Stimulated activated naive CD4-positive, alpha-beta T cell treated with Interleukin-2 at 50 U/mL for 16 hours (primary cell): ENCODE measurements at regions not wholly inside any gene's neighbourhood (a gene's known extent, or its start where the extent isn't known, plus 50 kb on each side); places are given as distances from the start of the nearest gene placed in this dataset.

Experiments
- DNase-seq: peaks from one replicate; lab custom pipeline; 2025; lab: John Stamatoyannopoulos, UW

DNA sequence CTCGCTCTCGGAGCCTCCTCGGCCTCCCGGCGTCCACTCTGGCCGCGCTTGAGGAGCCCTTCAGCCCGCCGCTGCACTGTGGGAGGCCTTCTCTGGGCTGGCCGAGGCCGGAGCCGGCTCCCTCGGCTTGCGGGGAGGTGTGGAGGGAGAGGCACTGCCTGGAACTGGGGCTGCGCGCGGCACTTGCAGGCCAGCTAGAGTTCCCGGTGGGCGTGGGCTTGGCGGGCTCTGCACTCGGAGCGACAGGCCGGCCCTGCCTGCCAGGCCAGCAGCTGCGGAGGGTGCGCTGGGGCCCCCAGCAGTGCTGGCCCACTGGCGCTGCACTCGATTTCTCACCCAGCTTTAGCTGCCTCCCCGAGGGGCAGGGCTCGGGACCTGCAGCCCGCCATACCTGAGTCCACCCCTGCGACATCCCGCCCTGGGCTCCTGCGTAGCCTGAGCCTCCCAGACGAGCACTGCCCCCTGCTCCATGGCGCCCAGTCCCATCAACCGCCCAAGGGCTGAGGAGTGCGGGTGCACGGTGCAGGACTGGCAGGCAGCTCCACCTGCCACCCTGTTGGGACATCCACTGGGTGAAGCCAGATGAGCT, 765.0 kb downstream of the IGSF11 start:
- no peak for DNase-seq

DNA sequence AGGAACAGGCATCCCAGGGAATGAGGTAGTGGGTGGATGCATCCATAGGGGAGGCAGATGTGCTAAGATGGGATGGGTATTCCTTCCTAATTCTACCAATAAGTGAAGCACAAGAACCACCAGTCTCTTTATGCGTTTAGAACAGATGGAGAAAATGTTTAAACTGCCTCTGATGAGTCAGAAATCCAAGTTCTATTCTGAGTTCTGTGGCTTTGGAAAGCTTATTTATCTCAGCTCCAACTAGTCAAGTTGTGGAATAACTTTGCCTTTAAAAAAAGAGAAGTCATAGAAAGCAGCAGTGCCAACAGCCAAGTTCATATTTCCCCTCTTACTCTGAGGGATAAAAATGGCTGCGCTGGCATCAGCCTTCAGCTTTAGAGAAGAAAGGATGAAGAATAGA, 761.7 kb downstream of the IGSF11 start:
- no peak for DNase-seq

DNA sequence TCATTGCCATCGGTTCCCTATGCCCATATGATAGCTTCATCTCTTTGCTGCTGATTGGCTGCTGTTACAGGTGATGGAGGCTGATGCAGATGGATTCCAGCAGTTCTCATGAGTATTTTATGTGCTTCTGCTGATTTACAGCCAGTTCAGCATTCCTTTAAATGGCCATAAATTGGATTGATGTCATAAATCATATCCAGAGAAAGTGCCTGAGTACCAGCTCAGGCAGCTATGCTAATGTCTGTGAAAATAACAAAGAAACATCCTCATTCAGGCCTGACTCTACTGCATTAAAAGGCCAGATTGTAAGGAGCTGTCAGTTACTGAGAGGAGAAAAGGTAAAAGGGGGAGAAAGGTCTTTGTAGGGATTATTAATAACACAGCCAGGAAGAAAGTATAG, 756.8 kb downstream of the IGSF11 start:
- no peak for DNase-seq

DNA sequence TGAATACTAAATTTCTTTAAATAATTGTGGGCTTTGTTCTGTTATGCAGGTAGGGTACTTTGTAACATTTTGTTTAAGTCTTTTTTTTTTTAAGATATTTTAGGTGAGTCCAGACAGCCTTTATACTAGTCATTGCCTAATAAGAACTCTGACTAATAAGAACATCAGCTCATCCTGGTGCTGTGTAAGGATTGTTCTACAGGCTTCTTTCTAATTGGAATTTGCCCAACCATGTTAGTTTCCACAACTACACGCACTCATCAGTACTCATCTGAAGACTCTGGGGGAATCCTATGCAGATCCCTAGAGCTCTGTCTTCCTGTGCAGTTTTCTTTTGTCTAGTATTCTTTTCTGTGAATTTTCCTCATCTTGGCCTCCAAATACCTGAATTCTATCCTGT, 741.8 kb downstream of the IGSF11 start:
- no peak for DNase-seq

DNA sequence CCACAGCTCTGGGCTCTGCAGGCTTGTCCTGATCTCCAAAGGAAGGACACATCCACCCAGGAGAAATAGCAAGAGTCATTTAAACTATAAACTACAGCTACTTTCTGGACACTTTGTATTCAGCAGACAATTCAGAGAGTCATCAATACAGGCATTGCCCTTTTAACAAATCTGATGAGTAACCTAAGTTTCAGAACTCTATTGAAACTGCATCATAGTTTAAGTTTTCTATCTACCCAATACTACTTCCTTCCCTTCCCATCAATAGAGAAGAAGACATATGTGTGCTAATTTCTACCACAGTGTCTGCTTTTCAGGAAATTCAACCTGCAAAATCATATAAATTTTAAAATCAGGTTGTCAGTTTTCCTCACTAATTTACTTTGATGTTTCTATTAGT, 736.5 kb downstream of the IGSF11 start:
- DNase-seq: no peak

DNA sequence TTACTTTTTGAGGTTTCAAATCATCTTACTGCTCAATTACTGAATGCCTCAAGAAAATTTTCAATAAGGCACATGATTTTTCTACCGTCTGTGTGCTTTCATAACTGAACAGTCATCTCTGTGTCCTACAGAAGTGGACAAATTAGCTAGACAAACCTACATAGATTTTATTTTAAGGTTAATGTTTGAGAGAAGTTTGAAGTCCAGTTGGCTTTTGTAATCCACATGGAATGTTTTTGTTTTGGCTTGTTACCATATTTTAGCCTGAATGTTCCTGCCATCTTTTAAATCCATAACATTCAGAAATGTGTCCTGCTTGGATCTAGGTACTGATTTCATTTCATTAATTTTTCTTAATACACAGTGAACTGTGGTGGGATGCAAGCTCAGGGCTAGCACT, 730.1 kb downstream of the IGSF11 start:
- DNase-seq: no peak

DNA sequence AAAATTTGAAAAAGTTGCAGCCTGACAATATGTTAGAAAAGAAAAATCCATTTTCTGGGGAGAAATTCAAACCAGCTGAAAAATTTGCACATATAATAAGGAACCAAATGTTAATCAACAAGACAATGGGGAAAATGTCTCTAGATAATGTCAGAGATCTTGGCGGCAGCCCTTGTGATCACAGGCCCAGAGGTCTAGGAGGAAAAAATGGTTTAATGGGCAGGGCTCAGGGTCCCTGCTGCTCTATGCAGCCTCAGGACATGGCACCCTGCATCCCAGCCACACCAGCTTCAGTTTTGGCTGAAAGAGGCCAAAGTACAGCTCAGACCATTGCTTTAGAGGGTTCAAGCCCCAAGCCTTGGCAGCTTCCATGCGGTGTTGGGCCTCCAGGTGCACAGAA, 701.9 kb downstream of the IGSF11 start:
- no peak for DNase-seq

DNA sequence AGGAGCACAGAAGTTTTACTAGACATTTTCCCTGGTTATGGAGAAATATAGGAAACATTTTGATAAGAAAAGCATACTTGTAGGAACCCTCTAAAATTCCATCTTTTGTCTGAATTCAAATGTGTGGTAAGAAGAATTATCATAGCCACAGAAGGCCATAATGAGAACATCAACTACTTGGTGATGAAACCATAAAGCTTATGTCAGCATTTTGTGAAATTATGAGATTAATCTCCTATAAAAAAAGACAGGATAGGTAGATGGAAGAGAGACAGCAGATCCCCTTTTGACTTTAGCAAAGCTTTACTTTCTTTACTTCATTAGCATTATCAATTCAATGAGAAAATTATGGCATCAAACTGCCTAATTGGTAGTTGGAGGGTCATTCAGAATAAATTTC, 697.0 kb downstream of the IGSF11 start:
- DNase-seq: no peak

DNA sequence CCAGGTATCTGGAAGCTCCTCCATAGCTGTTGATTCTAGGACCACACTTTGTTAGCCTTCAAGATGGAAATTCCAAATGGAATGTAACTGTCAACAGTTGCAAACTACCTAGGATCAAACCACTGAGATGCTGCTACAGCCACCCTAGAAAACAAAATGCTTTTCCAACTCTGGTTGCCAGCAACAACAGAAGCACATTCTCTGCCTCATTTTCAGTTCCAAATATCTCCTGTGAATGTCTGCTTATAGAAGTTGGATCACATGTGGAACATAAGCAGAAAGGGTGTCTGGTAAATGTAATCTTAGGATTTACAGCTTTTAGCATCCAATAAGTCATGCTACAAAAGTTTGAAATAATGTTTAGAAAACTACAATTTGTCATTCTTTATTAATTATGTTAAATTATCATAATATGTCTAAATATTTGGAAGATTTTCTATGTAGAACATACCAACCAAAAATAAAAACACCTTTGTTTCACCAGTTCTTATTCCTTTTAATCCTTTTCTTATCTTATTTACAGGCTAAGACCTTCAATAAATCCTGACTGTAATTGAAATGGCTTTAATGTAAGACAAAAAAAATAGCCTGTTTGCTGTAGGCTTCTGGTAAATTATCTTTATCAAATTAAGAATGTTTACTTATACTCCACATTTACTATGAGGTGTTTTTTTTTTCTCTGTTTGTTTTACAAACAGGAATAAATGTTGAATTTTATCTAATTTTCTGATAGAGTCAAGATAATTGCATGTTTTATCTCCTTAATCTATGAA, 687.1 kb downstream of the IGSF11 start:
- no peak for DNase-seq

DNA sequence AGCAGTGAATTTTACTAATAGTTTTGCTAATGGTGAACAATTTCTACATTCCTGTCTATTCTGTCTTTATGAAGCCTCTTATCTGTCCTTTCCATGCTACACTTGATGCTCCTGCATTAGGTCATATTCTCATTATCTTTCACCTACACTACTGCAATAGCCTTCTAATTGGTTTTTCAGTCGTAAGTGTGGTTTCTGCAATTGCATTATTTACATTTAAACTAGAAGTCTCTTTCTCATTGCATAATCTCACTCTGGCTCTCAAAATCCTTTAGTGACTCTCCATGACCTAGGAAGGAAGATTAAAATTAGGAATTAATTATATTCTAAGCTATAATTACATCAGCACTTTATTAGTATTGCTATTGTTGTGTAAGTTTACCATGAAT, 686.5 kb downstream of the IGSF11 start:
- DNase-seq: no peak

DNA sequence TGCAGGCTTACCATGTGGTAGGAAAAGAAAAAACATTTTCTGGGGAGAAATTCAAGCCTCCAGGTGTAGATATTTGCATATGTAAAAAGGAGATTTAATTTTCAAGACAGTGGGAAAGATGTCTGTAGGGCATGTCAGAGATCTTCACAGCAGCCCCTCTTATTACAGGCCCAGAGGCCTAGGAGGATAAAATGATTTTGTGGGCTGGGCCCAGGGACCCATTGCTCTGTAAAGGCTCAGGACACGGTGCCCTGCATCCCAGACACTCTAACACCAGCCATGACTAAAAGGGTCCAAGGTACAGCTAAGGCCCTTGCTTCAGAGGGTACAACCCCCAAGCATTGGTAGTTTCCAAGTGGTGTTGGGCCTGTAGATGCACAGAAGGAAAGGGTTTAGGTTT, 680.1 kb downstream of the IGSF11 start:
- no peak for DNase-seq

DNA sequence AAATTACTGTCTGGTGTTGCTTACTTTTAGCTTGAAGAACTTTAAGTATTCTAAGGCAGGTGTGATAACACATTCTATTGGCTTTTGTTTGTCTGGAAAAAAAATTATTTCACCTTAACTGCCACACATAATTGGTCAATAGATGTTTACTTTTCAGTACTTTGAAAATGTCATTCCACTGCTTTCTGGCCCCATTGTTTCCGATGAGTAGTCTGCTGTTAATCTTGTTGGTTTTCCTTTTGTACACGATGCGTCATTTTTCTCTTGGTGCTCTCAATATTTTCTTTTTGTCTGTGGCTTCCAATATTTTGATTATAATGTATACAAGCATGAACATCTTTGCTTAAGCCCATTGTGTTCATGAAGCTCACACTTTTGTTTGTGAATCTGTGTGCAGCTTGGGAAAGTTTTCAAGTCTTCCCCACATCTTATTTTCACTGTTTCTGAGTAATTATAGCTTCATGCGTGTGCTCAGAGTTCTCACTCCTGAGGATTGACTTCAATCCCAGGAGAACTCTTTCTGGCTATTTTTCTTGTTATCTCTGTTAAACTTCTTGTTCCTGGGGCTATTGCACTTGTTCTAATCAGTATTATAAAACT, 664.7 kb downstream of the IGSF11 start:
- DNase-seq: no peak

DNA sequence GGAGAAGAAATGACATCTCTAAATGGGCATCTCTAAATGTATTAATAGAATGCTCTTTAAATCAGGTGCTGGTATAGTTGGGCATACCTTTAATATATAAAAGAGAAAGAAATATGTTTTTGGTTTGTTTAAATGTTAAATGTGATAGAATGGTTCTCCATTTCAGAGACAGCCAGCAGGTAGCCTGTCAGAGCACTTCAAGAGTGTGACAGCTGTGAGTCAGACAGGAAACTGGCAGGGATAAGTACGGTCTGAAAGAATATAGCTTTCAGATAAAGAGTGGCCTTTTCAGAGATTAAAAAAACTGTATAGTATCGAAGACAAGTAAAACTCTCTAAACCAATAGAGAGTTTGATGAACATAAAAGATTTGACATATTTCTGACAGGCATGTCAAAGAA, 654.1 kb downstream of the IGSF11 start:
- no peak for DNase-seq

DNA sequence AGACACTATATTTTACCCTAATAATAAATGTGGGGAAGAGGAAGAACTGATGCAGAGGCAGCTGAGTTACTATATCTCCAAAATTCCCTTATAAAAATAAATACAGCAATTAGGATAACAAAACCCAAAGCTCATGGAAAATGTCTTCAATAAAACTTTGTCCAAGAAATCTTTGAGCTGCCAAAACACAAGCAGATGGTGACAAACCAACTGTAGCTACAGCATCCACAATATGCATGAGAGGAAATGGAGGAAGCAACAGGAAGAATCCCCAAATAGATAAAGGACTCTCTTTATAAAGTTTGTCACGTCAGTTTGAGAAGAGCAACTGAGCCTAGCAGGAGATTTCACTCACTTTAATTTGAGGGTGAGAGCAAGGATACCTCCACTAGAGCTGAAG, 638.2 kb downstream of the IGSF11 start:
- no peak for DNase-seq

DNA sequence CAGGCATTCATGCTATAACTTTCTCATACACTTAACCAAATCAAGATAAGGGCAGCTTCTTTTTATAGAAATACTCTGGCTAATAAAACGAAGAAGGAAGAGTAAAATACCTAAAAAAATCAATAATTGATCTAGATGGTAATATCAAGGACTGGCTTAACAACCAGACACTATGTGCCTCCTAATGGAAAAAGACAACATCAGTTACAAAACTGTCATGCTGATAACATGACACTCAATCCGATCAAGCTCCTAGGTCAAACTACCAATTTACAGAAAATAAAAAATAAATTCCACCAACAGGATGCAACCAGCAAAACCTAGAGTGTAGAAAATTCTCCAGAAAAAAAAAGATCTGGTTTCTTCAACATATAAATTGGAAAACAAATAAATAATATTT, 634.6 kb downstream of the IGSF11 start:
- no peak for DNase-seq

DNA sequence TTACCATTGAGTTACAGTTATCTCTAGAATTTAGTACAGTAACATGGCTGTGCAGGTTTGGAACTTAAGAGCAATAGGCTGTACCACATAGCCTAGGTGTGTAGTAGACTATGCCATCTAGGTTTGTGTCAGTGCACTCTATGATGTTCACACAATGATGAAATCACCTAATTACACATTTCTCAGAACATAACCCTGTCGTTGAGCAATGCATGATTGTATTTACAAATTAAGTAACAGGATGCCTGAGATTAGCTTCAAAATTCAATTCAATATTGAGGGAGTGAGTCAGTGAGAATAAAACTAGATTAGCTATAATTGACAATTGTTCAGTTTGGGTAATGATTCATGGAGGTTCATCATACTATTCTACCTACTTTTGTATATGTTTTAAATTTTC, 633.8 kb downstream of the IGSF11 start:
- no peak for DNase-seq

DNA sequence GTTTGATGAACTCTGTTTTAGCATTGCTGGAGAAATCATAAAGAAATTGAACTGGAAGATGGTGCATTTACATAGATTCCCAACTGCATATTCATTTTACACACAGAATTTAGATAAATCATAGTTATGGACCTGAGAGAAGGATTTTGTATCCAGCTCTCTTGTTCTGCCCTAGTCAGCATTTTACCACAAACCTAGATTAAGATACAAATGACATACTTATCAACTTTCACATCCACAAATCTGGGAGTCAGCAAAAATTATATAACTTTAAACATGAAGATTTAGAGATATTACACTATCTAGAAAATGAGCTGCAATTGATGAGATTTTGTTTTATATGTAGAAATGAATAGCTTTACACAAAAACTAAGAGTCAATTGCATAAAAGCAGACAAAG, 632.8 kb downstream of the IGSF11 start:
- DNase-seq: no peak

DNA sequence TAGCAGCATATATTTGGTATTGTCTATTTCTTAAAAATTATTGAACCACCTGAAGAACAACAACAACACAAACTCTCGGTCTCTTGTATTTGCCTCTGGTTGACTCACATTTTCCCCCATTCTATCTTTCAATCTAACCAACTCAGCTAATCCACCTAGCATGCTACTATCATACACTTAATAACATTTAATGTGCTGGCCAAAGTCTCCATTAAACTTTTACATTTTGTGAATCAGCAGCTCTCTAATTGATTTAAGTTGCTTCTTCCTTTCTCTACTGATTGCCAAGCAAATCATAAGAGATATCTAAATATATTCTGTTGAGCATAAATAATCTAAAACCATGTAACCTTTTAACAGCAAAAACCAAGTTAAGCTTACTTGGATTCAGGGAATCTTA, 631.7 kb downstream of the IGSF11 start:
- no peak for DNase-seq

DNA sequence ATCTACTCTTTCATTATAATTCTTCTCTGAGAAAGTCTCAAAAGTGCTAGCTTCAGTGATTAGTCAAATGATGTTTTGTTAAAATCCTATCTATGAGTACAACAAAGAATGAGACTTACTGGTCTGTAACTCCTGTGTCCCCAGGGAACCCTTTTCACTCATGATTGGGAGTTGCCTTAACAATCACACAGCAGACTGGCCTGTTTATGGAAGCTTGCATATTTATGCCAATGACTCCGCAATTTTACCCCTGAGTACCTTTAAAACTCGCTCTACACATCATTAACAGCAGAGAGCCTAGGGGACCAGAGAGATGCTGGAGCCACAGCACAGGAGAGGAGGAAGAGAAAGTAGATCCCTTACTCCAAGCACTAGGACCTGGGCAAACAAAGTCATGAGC, 628.1 kb downstream of the IGSF11 start:
- no peak for DNase-seq

DNA sequence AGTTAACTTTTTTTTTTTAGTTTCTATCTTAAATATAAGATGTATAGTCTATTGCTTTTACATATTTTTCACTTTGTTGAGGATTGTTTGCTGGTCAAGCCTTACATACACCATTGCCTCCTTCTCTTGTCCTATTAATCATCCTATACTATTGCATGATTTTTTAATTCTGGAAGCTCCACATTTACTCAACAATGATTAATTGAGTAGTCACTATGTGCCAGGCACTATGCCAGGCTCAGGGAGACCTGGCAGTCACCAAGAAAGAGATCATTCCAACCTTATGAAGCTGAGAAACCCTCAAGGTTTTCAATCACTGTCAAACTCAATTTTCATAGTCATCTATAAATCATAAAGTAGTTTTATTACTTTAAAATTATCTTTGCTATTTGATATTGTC, 626.2 kb downstream of the IGSF11 start:
- no peak for DNase-seq

DNA sequence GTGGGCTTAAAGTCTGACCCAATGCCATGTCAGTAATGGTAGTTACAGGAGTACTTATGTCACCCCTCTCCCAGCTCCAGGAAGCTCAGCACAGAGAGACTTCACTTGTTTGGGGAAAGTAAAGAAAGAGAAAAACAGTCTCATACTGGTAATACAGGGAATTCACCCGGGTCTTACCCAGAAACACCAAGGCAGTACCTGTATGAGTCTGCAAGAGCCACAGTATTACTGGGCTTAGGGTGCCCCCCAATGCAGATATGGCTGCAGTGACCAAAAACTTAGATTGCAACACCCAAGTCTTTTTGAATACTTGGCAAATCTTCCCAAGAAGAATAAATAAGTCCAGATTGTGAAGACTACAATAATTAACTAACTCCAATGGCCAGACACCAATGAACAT, 622.1 kb downstream of the IGSF11 start:
- no peak for DNase-seq

DNA sequence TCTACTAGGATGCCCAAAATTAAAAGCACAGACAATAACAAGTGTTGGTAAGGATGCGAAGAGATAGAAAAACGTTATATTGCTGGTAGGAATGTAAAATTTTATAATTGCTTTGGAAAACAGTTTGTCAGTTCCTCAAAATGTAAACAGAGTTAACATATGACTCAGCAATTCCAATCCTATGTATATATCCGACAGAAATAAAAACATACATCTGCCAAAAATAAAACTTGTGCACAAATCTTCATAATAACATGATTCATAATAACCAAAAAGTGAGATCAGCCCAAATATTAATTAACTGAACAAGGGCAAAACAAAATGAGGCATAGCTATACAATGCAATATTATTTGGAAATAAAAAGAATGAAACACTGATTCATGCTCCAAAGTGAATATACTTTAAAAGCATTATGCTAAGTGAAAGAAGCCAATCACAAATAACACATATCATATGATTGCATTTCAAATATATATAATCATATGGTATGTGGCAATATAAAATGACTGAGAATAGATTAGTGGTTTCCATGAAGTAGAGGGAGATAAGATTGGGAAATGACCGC, 609.3 kb downstream of the IGSF11 start:
- no peak for DNase-seq

DNA sequence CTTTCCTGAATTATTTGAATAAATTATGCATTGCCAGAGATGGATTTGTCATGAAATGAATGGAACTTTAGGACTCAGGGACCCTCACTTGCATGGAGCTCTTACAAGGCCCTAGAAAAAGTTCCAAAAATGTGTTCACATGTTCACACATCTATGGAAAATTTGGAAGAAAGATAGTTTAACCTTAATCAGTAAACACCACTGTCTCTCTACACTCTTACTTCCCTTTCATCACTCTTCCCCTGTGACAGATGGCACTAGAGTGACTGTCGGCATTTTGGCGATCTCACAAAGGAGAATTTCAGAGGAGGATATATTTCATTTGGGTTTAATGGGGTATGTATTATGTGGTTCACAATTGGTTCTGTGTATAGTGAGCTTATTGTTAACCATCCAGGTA, 600.8 kb downstream of the IGSF11 start:
- no peak for DNase-seq
